ENCODE measurements at regions not wholly inside any gene's neighbourhood (a gene's known extent, or its start where the extent isn't known, plus 50 kb on each side); places are given as distances from the start of the nearest gene placed in this dataset.

GRCh38 chr1:50257029-50257428 is 148.3 kb downstream of the ELAVL4 start:
- Histone ChIP-seq H3K4me3 (ENCODE audit: low read depth, low read length) (no peak overlapping the region), H3K36me3 (ENCODE audit: control insufficient read depth, insufficient read depth, low read length) (no peaks in the 10 kb centered on the region), H3K27me3 (ENCODE audit: control insufficient read depth, insufficient read depth, low read length) (no peaks in the 10 kb centered on the region)
- no peak for DNase-seq (ENCODE audit: low read depth)
- TF ChIP-seq CTCF (IDR thresholded peaks at IDR 0.05; ENCODE audit: insufficient read depth, low read length, poor library complexity, severe bottlenecking), result no peak
